GM12891 (cell line): ENCODE measurements at regions not wholly inside any gene's neighbourhood (a gene's known extent, or its start where the extent isn't known, plus 50 kb on each side); places are given as distances from the start of the nearest gene placed in this dataset.

ENCODE experiments used
- DNase-seq: peaks from one replicate; pipeline ENCODE4 v3.0.0; 2011; ENCODE audit warnings: low spot score; ENCODE audit not compliant: insufficient read length
- FAIRE-seq: peaks from 2 replicates; lab custom pipeline; 2011; peaks lifted over from hg19 to GRCh38; lab: Jason Lieb, UNC
- PAX5 ChIP-seq: IDR thresholded peaks from 2 replicates; pipeline ENCODE4 v1.6.1; 2011; ENCODE audit warnings: low read length, moderate library complexity, mild to moderate bottlenecking; ENCODE audit not compliant: insufficient read depth, severe bottlenecking
- POLR2A ChIP-seq: IDR thresholded peaks from 2 replicates; pipeline ENCODE4 v1.6.1; 2011; ENCODE audit warnings: low read depth, low read length, control low read depth
- POLR2AphosphoS5 ChIP-seq: IDR thresholded peaks from 2 replicates; pipeline ENCODE4 v1.6.1; 2011; ENCODE audit warnings: low read depth, low read length, control low read depth
- POU2F2 ChIP-seq: IDR thresholded peaks from 2 replicates; pipeline ENCODE4 v1.6.1; 2011; ENCODE audit warnings: low read depth, mild to moderate bottlenecking, control low read depth, low read length, moderate library complexity
- SPI1 ChIP-seq: IDR thresholded peaks from 2 replicates; pipeline ENCODE4 v1.6.1; 2011; ENCODE audit warnings: low read depth, low read length, control low read depth
- TAF1 ChIP-seq: IDR thresholded peaks from 2 replicates; pipeline ENCODE4 v1.6.1; 2011; ENCODE audit warnings: low read depth, low read length, control low read depth

- DNase-seq (no peak), FAIRE-seq (no peak)
- TF ChIP-seq POU2F2 (no peak), SPI1 (no peak)
Observed at GRCh38 chr14:43988989-43989388, 518.1 kb downstream of the FSCB start.

DNA sequence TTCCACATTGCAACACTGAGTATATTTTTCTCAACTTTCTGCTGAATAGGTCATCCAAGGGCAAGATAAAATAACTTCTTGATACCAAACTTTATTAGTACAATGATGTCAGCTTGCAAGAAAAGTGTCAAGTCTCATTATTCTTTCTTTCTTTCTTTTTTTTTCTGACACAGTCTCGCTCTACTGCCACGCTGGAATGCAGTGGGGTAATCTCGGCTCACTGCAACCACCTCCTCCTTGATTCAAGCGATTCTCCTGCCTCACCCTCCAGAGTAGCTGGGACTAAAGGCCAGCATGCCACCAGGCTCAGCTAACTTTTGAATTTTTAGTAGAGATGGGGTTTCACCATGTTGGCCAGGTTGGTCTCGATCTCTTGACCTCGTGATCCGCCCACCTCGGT lies 523.4 kb downstream of the FSCB start:
- no peak for FAIRE-seq
- no peak for DNase-seq
- TF ChIP-seq POLR2AphosphoS5: no peak
- TF ChIP-seq POU2F2: no peak
- no peak for TF ChIP-seq PAX5
- TF ChIP-seq TAF1: no peak
- no peak for TF ChIP-seq SPI1
- no peak for TF ChIP-seq POLR2A

DNA sequence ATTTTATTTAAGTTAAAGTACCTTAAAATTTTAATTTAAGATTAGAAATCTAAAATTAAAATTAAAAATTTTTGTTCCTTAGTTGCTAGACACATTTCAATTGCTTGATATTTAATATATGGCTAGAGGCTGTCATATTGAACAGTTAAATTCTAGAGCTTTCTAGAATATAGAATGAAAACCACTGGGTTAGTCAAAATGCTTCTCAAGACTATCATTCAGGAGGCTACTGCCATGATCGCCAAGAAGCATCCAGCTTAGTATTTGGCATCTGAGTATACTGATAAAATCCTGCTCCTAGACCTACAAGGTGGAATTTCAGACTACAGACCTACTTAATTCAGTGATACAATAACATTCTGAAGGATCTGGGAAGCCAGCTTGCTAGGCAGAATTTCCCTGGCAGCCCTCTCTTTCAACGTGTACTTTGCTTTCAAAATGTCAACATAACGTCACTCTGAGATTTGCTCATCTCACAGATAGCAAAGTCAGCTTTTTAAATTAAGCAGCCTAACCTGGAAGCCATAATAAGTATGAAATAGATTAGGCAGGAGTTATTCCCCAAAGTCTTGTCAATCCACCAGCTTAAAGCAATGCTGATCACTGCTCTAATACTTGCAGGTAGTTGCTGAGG lies 525.8 kb downstream of the FSCB start:
- DNase-seq (no peak), FAIRE-seq (no peak)
- TF ChIP-seq SPI1 (no peak), PAX5 (no peak), TAF1 (no peak), POLR2A (no peak), POU2F2 (no peak), POLR2AphosphoS5 (no peak)

DNA sequence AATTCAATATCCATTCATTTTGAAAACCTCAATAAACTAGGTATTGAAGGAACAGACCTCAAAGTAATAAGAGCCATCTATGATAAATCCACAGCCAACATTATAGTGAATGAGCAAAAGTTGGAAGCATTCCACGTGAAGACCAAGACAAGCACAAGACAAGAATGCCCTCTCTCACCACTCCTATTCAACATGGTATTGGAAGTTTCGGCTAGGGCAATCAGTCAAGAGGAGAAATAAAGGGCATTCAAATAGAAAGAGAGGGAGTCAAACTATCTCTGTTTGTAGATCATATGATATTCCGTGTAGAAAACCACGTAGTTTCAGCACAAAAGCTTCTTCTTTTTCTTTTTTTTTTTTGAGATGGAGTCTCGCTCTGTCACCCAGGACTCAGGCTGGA lies 550.3 kb downstream of the FSCB start:
- no peak for TF ChIP-seq TAF1
- no peak for TF ChIP-seq PAX5
- no peak for TF ChIP-seq SPI1
- no peak for TF ChIP-seq POLR2AphosphoS5
- TF ChIP-seq POLR2A: no peak
- no peak for TF ChIP-seq POU2F2
- DNase-seq (no peak), FAIRE-seq (no peak)

- no peak for DNase-seq
- no peak for TF ChIP-seq POLR2A
- TF ChIP-seq POU2F2: no peak
- TF ChIP-seq PAX5: no peak
- TF ChIP-seq SPI1: no peak
- no peak for TF ChIP-seq POLR2AphosphoS5
- no peak for TF ChIP-seq TAF1
- no peak for FAIRE-seq
Observed at GRCh38 chr14:43949400-43949799, 557.7 kb downstream of the FSCB start.

DNA sequence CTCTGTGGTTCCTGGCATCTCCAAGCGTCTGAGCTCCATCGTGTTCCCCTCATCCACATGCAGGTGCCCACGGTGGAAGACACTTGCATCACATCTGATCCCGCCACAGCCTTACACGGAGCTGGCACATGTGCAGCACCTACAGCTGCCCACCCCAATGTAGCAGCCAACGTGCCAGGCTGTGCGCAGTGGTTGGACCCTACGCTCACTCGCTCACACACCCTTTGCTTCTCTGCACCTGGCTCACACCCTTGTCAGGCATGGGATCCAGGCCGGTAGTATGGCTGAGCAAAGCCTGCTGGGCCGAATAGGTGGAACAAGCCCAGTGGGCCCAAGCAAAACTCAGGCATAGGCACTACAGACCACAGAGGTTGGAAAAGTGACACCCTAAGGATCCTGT lies 567.2 kb downstream of the FSCB start:
- FAIRE-seq: no peak
- TF ChIP-seq SPI1: no peak
- no peak for TF ChIP-seq TAF1
- TF ChIP-seq POU2F2: no peak
- no peak for TF ChIP-seq POLR2A
- no peak for TF ChIP-seq PAX5
- TF ChIP-seq POLR2AphosphoS5: no peak
- DNase-seq: no peak

GRCh38 chr14:43938588-43939281 lies 568.3 kb downstream of the FSCB start:
- DNase-seq: no peak
- no peak for FAIRE-seq
- TF ChIP-seq TAF1: no peak
- TF ChIP-seq POU2F2: no peak
- TF ChIP-seq POLR2A: no peak
- TF ChIP-seq SPI1: no peak
- no peak for TF ChIP-seq PAX5
- no peak for TF ChIP-seq POLR2AphosphoS5

DNA sequence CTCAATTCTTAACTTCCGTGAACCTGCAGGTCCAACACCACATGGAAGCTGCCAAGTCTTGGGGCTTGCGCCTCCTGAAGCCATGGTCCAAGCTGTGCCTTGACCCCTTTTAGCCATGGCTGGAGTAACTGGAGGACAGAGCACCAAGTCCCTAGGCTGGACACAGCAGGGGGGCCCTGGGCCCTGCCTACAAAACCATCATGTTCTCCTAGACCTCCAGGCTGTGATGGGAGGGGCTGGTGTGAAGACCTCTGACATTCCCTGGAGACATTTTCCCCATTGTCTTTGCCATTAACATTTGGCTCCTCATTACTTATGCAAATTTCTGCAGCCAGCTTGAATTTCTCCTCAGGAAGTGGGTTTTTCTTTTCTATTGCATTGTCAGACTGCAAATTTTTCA lies 570.1 kb downstream of the FSCB start:
- FAIRE-seq (no peak), DNase-seq (no peak)
- no peak for TF ChIP-seq POLR2A
- no peak for TF ChIP-seq SPI1
- no peak for TF ChIP-seq PAX5
- TF ChIP-seq POU2F2: no peak
- TF ChIP-seq TAF1: no peak
- TF ChIP-seq POLR2AphosphoS5: no peak

DNA sequence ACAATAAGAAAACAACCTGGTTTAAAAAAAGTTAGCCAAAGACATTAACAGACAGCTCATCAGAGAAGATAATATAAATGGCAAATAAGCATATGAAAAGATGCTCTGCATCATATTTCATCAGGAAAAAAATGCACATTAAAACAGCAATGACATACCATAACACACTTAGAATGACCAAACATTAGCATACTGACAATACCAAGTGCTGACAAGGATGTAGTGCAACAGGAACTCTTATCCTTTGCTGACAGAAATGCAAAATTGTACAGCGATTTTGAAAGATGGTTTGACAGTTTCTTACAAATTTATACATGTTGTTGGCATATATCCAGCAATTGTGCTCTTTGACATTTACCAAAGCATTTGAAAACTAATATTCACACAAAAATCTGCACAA lies 573.0 kb downstream of the FSCB start:
- TF ChIP-seq POLR2A (no peak), SPI1 (no peak), POLR2AphosphoS5 (no peak), POU2F2 (no peak), PAX5 (no peak)
- DNase-seq (no peak), FAIRE-seq (no peak)

GRCh38 chr14:43914041-43914693 lies 592.9 kb downstream of the FSCB start:
- DNase-seq: no peak
- no peak for TF ChIP-seq SPI1
- TF ChIP-seq POLR2AphosphoS5: no peak
- TF ChIP-seq TAF1: no peak
- no peak for TF ChIP-seq PAX5
- no peak for TF ChIP-seq POU2F2
- TF ChIP-seq POLR2A: no peak
- no peak for FAIRE-seq
